ACHN (cell line): ENCODE measurements at regions not wholly inside any gene's neighbourhood (a gene's known extent, or its start where the extent isn't known, plus 50 kb on each side); places are given as distances from the start of the nearest gene placed in this dataset.

Experiments used
- DNase-seq: peaks from one replicate; pipeline ENCODE4 v3.0.0-alpha.2; 2015
- in situ Hi-C: cut with HindIII; loops from 2 replicates; pipeline ENCODE4 v1.10.0; 2017; ENCODE audit warnings: low sequenced_read_pairs, low pct_ligation_motif_present, low pct_unique_long_range_greater_than_20kb

GRCh38 chr2:236971131-236971821 lies 114.4 kb upstream of the COPS8 start:
- DNase-seq: no peak
- in situ Hi-C loops: no loop called here

- DNase-seq: no peak
- in situ Hi-C loops: no loop called here
Observed at GRCh38 chr2:236971919-236972381, 113.7 kb upstream of the COPS8 start.

DNA sequence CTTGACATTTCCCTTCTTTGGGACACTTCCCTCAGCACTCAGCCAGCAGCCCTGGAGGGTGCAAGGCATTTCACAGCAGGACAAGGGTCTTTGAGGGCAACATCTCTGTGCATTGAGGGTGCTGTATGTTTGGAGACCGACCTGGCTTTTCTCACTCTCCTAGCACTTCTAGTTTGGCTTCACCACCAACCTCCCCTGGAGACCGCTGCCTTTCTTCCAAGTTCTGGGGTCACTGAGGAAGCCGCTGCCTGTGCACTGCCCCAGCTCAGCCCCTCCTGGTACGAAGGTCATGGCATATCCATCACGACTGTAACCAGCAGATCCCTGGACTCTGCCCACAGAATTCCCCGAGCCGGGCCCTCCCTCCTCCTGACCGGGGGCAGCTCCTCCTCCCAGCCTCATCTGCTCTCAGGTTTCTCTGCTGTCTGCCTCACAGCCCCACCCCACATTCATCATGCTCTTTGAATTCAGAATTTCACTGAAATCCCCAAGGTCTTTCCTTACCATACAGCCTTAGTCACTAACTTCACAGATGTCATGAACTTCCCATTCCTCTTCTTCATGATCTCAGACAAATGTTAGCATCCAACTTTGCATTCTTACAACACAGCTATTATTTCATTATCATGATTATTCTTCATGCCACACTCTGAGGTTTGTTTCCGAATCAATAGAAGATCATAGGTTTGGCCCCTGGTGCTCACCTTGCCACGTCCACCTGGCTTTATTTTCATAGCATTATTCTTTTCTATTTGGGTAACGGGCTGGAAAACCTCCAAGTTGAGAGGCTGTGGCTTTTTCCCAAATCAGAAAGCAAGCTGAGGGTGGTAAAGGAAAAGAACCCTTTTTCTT lies 113.0 kb upstream of the COPS8 start:
- in situ Hi-C loops: no loop called here
- DNase-seq: no peak

DNA sequence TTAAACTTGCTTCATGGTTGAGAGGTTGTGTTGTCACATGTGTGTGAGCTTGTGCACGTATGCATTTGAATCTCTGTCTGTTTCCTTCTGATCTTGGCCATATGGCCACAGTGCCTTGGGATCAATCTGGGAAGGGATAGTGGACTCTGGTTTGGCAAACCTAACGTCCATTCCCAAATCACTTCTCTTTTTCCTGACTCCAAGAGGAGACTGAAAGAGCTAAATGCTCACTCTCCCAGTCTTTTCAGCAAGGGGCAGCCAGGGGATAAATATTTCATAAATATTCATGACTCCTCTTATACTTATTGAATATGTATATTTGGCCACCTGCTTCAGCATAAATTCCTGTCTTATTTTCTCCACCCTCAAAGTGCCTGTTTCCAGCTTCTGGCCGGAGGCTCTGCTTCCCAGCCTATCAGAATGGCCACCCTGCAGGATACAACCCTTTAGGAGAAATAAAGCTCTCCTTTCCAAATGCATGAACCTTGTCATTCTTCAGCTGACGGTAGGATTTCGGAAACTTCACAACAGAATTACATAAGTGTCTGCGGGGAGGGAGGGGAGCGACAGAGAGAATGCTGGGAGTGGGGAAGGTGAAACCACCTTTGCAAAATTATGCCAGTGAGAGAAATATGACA lies 112.2 kb upstream of the COPS8 start:
- DNase-seq: no peak
- in situ Hi-C loops: no loop called here

GRCh38 chr2:236974148-236974547 lies 111.5 kb upstream of the COPS8 start:
- in situ Hi-C loops: no loop called here
- DNase-seq: no peak

- no peak for DNase-seq
- in situ Hi-C loops: no loop called here
Observed at GRCh38 chr2:236974752-236975151, 110.9 kb upstream of the COPS8 start.

DNA sequence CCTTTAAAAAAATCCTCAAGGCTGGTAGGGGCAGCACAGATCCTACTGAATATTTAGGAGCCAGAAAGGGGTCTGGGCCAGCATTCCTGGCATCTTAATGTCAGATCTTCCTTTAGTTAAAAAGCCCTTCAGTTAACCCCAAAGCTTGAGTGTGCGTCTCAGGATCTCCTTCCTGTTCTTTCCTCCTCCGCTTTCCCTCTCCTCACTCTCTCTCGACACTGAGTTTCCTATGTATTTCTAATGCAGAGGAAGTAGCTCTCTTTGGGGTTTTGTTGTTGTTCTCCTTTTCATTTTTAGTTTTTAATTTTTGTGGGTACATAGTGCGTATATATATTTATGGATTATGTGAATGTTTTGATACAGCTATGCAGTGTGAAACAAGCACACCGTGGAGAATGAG lies 109.9 kb upstream of the COPS8 start:
- no peak for DNase-seq
- in situ Hi-C loops: no loop called here

GRCh38 chr2:236976266-236977062 lies 109.2 kb upstream of the COPS8 start:
- in situ Hi-C loops: no loop called here
- no peak for DNase-seq

DNA sequence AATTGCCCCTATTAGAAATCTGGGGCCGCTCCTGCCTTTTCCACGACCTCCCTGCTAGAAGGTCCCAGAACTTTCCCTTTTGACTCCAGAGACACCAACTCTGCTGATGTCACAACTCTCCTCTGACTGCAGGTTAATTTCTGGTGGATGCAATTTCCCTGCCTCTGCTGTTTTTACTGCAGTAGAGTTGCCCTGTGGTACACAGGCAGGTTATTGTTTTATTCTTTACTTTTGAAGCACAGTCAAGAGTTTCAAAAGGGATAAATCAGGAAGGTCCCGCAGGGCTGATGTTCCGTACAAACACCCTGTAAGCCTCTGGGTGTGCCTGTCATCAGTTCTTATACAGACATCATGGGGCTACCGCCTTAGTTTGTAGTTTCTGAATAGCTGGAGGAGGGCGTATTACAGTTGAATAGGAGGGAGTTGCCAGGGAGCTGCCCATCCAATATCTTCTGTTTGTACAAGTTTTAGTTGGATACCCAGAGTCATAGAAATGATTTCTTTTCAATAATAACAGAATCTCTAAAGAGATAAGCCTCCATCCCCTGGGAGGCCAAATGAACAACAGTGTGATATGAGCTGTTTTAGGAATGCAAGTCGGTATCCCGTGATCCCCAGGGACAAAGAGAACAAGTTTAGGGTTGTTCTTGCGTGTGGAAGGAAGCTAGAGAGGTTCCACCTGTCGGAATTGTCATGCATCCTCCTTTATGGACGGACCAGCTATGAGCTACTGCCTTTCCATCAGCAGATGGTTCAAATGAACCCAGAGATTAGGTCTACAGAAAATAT lies 108.4 kb upstream of the COPS8 start:
- DNase-seq: no peak
- in situ Hi-C loops: no loop called here

DNA sequence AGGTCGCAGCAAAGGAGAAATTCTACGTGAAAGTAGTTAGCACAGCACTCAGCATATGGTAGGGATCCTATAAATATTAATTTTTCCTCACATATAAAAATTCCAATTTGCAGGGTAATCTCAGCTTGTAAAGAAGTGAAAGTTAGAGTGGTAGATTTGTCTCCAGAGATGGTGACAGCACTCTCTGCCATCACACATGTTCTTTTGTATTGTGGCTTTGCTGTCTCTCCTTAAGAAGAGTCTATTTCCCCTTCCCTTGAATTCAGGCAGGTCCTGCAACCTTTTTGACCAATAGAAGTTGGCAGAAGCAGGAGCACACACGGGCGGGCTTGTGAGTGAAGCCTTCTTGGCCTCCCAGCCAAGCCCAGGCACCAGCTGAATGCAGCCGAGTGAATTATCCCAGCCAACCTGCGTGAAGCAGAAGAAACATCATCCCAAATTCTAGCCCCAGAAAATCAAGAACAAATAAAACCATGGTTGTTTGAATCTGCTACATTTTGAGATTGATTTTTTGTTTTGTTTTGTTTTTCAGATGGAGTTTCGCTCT lies 107.8 kb upstream of the COPS8 start:
- in situ Hi-C loops: no loop called here

GRCh38 chr2:236979664-236980063 lies 106.0 kb upstream of the COPS8 start:
- in situ Hi-C loops: no loop called here
- no peak for DNase-seq

More for the DNA sequence above, 107.8 kb upstream of the COPS8 start:
- DNase-seq: no peak

GRCh38 chr2:236980961-236981360 lies 104.7 kb upstream of the COPS8 start:
- in situ Hi-C loops: no loop called here
- no peak for DNase-seq

DNA sequence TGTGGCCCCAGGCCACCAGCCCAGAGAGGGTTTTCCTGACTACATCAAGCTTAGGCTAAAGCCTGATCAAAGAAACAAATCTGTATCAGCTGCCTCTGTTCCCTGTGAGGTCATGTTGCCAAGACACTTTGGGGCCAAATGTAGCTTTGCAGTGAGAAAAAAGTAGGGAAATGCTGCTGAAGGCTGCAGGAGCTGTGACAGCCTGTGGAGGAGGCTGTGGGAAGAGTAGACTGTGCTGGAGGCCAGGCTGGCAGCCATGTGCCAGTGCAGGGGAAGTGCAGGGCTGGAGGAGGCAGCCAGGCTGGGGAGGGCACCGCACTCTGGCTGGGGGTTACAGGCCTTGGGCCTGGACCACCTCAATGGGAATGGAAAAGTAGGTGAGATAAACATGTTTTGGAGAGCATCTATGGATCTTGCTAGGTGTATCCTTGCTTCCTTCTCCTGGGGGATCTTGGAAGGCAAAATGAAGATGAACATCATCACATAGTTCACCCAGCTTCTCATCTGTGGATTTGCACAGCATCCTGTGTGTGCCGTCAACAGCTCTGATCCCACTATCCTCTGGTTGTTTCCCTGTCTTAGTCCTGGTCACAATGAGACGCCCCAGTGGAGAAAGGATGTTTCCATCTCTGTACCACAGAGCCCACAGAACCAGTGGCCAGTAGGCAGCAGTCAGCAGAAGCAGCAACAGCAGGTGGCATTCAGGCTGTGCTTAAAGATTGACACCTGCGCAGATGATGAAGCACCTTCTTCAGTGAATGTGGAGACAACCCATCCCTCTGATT lies 103.8 kb upstream of the COPS8 start:
- no peak for DNase-seq
- in situ Hi-C loops: no loop called here

GRCh38 chr2:236982693-236983455 lies 102.8 kb upstream of the COPS8 start:
- no peak for DNase-seq
- in situ Hi-C loops: no loop called here

DNA sequence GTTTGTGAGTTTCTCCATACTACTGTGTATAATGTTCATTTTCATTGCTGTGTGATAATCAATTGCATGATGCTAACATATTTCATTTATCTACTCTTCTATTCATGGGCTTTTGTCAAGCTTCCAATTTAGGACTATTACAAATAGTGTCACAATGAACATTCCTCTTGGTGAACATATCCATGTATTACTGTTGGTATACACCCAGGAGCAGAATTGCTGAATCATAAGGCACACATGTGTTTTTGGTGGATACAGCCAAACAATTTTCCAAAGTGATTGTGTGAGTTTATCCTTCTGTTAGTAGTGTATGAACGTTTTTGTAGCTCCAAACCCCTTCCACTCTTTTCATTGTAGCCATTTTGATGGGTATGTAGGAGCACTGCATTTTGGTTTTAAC lies 101.6 kb upstream of the COPS8 start:
- no peak for DNase-seq
- in situ Hi-C loops: no loop called here

GRCh38 chr2:236985761-236986339 lies 99.8 kb upstream of the COPS8 start:
- in situ Hi-C loops: no loop called here
- DNase-seq: no peak
